HG02885 (cell line): ENCODE measurements at regions not wholly inside any gene's neighbourhood (a gene's known extent, or its start where the extent isn't known, plus 50 kb on each side); places are given as distances from the start of the nearest gene placed in this dataset.
"Not testable (repeated sequence)": the region's sequence is repeated elsewhere in the genome, so short reads cannot be mapped to it uniquely, and the experiment has no call there.

ENCODE experiments used
- ATAC-seq: cut with Tn5 transposase; IDR thresholded peaks from one replicate; pipeline ENCODE4 v1.9.1; 2021; ENCODE audit warnings: mild to moderate bottlenecking; ENCODE audit not compliant: unreplicated experiment, poor library complexity

DNA sequence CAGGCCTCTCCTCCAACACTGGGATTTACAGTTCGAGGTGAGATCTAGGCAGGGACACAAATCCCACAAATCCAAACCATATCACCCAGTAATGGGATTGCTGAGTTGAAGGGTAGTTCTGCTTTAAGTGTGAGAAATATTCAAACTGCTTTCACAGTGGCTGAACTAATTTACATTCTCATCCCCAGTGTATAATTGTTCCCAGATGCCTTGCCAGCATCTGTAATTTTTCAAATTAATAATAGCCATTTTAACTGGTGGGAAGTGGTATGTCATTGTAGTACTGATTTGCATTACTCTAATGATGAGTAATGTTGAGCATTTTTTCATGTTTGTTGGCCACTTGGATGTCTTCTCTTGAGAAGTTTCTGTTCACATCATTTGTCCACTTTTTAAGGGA lies 592.8 kb upstream of the GRM3 start:
- no peak for ATAC-seq

DNA sequence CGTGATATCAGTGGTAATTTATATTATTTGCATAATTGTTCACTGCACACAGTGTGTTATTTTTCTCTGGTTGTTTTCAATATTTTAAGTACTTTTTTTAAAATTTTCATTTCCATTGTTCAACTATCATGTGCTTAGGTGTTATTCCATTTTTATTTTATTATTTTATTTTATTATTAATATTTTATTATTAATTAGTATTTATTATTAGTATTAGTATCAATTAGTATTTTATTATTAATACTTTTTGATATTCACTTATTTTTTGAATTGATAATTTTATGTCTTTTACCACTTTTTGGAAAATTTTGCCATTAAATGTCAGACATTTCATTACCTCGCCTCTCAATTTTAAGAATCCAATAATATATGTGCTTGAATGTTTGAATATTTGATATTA lies 593.8 kb upstream of the GRM3 start:
- ATAC-seq: no peak

DNA sequence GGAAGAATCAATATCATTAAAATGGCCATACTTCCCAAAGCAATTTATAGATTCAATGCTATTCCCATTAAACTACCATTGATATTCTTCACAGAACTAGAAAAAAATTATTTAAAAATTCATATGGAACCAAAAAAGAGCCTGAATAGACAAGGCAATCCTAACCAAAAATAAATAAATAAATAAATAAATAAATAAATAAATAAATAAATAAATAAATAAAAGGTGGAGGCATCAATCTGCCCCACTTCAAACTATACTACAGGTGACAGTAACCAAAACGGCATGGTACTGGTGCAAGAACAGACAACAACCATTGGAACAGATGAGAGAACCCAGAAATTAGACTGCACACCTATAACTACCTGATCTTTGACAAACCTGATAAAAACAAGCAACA lies 598.5 kb upstream of the GRM3 start:
- ATAC-seq: not testable (repeated sequence)

DNA sequence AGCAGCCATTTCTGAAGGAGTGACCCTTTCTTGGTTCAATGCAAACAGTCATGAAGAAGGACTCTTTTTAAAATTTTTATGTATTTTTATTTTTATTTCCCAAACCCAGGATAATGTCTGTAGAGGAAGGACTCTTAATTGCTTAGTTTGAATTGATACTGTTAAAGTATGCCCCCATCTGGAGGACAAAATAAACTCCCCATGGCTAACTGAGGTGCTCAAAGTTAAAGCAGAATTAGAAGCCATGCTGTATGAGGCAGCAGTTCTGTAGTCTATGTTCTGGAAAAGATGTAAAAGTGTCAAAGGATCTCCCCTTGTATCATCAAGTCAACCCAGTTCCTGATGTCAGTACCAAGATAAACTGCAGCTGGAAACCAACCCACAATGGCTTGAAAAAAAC lies 617.9 kb upstream of the GRM3 start:
- ATAC-seq: no peak

DNA sequence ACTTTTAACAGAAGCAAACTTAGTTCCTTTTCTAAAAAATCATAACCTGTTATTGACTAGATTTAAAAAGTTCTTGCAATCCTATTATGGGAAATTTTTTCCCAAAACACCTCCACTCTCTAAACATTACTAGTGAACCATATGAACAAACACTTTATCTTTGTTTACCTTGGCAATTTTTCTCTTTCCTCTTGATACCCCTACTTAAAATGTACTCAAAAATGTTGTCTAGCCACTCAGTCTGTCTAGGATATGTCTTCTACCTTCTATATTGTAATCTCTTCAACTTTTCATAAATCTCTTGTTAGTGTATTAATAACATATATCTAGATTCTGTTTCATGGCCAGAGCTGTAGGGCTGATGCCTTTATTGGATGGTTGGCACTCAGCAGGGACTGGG lies 630.0 kb upstream of the GRM3 start:
- no peak for ATAC-seq

DNA sequence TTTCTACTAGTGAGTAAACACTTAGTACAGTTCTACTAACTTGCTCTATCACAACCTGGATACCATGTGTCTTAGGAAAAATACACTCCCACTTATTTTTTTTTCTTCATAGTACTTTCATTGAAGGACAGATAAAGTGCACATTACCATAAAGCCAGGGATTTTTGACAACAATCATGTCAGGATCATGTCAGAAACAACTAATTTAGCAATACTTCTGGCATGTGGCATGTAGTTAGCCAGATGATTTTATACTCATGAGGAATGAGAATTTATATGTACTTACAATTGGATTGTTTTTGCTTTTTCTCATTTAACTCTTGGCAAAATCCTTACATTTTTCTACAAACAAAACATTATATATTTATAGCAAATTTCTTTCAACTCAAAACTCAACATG lies 630.7 kb upstream of the GRM3 start:
- ATAC-seq: no peak

DNA sequence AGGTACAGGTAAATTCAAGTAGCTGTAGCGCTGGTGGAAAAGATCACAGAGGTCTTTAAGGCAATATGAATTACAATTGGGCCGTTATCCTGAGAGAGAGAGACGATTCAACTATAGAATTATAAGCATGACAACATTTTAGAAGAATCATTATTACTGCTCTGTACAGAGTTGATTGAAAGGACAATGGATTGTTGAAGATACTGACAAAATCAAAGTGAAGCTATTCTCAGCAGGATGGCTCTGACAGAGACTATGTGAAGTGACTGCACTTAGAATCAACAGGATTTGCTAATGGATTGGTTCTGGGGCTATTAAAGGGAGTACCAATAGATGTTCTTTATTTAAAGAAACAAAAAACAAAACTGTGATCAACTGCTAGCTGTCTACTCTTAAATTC lies 634.8 kb upstream of the GRM3 start:
- ATAC-seq: no peak

DNA sequence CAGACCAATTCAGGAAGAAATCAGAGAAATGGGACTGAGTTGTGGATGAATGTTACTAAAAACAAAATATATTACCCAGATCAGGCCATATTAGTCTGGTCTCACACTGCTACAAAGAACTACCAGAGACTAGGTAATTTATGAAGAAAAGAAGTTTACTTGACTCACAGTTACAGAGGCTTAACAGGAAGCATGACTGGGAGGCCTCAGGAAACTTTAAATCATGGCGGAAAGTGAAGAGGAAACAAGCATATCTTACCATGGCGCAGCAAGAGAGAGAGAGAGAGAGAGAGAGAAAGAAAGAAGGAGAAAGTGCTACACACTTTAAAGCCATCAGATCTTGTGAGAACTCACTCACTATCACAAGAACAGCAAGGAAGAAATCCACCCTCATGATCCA lies 636.8 kb upstream of the GRM3 start:
- no peak for ATAC-seq

DNA sequence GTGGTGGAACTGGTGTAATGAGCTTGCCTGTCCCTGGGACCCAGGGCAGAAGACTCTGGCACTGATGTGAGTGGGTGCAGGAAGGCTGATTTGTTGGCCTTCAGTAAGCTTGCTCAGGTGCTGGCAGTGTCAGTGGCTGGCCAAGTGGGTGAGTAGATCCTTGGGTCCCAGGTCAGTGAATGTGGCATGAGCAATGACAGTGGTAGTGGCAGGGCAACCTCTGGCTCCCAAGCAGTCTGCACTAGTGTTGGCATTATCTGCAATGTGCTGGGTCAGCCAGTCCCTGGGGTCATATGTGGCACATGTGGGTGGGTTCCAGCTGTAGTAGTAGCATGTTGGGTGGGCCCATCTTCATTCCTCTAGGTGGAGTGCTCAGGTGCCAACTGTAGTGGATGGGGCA lies 640.9 kb upstream of the GRM3 start:
- ATAC-seq: no peak

DNA sequence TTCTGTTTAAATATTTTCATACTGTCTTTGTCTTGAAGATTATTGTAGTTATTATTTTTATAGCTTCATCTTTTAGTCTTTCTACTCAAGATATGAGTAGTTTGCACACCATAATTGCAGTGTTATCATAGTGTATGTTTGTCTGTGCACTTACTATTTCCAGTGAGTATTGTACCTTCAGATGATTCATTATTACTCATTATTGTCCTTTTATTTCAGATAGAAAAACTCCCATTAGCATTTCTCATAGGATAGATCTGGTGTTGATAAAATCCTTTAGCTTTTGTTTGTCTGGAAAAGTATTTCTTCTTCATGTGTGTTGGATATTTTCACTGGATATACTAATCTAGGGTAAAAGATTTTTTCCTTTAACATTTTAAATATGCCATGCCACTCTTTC lies 646.2 kb upstream of the GRM3 start:
- no peak for ATAC-seq

DNA sequence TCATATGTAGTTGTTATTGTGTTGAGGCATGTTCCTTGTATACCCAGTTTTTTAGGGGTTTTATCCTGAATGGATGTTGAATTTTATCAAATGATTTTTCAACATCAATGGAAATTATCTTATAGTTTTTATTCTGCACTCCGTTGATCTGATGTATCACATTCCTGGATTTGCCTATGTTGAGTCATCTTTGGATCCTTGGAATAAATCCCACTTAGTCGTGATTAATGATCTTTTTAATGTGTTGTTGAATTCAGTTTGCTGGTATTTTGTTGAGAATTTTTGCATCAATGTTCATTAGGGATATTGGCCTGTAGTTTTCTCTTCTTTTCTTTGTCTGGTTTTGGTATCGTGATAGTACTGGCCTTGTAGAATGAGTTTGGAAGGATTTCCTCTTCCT lies 648.6 kb upstream of the GRM3 start:
- ATAC-seq: no peak

DNA sequence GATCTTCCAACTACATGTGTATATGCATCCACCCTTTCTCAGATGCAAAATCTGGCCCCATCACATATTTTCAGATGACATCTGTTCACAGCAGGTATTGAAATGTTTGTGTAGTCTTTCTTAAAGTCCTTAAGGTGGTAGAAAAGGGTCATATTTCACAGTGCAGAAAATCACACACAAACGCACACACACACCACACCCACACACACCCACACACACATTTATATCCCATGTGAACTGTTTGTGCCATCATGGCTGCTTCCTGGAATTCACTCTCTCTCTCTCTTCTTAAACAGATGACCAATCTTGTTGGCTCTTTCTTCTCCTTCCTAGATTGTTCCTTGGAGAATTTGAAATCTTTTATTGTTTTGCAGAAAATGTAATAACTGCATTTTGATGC lies 663.0 kb upstream of the GRM3 start:
- no peak for ATAC-seq

DNA sequence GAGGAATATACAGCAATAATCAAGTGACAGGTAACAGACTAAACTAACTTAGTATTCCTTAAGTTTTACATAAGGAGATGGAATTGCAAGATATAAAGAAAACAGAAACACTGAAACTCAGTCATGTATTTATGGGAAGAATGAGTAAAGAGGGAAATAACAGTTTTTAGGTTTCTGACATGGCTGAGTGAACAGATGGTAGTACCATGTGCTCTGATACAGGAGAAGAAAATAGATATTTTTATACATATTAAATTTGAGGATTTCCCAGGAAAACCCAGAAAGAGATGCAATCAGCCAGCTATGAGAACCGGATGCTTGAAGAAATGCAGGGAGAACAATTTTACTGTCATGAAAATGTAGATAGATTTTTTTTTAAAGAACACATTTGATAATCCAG lies 669.5 kb upstream of the GRM3 start:
- ATAC-seq: no peak

DNA sequence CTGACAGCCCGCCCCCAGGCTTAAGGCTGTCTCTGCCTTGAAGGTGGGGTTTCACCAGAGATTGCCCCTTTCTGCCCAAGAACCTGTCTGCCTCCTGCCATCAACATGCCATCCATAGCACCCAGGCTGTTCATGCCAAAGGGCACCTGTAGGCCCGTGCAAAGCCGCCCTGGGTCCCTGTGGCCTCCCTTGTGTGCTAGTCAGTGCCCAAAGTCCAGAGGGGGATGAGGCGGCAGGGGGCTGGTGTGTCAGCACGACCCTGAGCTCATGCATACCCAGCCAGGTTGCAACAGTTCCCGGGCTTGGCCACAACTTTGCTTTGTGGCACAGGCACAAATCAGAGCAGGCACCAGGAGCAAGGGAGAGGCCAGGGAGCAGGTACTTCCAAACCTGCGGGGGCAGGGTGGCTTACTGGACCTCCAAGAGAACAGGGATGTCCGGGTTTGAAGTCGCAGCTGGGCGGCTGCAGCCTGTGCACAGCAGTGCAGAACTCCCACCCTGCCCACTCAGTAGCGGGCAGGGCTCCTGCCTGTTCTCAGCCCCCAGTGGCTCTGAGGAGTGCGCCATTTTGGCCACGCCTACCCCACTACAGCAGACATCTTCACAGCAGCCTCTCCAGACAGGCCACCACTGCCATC lies 671.1 kb upstream of the GRM3 start:
- no peak for ATAC-seq

DNA sequence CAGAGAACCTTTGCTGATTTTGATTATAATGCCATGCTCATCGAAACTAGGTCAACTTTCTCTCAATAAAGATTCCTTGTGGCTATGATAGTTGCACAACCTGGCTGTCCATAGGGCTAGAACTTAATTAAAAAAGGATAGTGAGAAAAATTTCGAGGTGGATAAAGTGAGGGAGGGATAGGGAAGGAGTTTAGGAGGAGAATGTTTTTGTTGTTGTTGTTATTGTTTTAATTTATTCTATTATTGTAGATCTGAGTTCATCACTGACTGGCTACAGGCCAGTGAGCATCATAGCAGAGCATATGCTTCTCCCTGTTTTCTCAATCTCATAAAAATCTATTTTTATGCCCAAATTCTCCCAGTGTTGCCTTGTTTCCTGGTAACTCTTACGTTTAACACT lies 688.7 kb upstream of the GRM3 start:
- no peak for ATAC-seq

DNA sequence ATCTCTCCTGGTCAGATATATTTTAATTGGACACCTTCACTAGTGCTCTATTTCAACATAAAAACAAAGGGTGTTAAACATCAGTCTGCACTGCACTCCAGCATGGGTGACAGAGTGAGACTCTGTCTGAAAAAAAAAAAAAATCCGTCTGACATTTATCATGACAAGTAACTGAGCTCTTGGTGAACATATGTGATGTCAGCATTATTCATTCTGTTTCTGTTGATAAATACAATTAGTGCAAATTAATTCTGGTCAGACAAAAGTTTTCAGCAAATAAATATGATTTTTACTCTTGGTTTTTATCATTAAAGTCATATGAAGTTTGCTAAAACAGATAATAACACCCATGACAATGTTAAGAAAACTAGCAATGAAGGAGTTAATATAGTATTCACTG lies 692.8 kb upstream of the GRM3 start:
- no peak for ATAC-seq

DNA sequence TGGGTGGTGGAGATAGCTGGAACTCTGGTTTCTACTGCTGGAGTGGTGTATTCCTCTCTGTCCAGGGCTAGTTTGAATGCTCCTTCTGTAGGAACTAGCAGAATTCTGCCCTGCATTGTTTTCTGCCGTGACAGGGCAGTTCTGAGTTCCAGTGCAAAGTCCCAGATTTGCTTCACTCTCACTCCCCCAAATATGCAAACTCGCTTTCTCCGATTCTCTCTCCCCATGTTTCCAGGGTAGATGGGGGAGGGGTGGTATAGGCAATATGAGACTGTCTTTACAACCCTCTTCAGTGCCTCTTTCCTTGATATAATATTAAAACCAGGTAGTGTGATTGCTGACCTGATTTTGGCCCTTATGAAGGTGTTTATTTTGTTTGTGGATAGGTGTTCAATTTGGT lies 693.3 kb upstream of the GRM3 start:
- ATAC-seq: no peak

DNA sequence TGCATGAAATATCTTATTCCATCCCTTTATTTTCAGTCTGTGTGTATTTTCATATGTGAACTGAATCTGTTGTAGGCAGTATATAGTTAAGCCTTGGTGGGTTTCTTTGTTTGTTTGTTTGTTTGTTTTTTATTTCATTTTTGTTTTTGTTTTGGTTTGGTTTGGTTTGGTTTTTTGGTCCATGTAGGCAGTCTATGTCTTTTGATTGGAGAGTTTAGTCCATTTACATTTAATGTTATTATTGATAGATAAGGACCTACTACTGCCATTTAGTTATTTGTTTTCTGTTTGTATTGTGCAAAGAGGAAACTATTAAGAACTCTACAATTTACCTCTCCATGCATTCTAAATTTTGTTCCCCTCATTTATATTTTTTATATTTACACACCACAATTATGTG lies 695.9 kb upstream of the GRM3 start:
- ATAC-seq: no peak

DNA sequence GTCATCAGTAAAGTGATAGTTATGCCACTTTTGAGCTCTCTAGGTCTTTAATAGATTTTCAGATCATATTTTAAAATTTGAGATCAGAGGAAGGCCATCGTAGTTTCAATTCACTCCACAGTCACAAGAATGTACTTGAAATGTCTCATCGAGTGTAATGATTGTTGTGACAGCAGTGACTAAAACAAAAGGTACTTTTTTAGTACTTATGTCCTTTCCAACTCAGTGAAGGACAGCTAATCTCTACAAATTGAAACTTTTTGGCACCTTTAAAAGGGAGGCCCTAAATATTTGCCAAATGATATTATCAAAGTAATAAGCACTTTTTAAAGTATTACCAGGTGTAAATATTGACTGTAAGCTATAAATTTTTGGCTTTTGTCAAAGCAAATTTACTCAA lies 702.9 kb upstream of the GRM3 start:
- ATAC-seq: no peak

DNA sequence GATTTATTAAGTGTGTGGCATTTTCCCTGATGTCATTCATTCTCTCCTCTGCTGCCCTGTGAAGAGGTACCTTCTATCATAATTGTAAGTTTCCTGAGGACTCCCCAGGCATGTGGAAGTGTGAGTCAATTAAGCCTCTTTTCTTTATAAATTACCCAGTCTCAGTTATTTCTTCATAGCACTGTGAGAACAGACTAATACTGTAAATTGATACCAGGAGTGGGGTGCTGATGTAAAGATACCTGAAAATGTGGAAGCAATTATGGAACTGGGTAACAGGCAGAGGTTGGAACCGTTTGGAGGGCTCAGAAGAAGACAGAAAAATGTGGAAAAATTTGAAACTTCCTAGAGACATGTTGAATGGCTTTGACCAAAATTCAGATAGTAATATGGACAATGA lies 711.8 kb upstream of the GRM3 start:
- no peak for ATAC-seq

DNA sequence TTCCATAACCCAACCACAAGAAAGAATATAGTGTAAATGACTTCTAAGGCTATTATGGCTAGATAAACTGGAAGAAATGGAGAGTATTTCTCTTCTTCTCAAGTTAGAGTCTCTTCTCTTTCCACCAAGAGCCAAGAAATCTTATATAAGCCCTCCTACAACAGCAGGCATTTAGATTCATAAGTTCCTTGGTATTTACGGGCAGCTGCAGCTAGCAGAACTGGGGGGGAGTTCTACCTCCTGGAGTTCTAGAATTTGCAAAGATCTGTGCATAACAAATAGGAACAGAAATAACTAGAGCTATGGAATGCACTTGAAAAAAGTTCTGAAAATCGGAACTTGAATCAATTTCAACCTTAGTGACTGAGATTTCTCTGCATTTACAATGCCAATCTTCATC lies 715.2 kb upstream of the GRM3 start:
- no peak for ATAC-seq

DNA sequence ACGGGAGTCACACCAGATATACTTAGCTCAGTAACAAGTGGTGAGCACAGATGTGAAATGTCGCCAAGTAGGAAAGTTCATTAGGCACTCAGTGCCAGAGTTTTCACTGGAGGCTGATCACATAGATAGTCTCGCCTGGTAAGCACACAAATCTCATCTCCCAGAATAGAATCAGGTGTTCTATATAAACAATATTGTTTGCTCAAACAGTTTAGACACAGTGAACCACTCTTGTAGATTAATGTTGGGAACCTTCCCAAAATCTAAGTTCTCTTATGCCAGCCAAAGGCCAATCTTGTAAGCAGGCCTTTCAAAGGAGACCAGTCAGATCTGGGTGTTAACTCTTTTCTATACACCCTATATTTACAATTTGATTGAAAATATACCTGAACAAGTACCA lies 716.5 kb upstream of the GRM3 start:
- no peak for ATAC-seq

DNA sequence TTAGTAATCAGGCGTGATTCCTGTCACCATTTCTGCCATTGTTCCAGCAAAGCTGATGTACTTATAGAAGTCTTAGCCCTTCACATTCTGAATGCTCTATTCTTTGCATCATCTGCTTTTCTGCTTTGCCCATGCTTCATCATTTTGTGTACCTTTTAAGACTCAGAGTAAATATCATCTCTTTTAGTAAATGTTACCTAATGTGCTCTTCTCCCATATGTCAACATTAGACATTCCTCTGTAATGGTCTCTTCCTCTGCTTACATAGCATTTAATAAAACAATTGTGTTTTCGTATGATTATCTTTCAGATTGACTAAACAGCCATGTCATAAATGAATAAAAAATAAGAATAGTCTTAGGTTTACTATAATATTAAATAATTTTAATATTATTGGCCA lies 719.6 kb upstream of the GRM3 start:
- no peak for ATAC-seq
